DND-41 (cell line): ENCODE measurements at regions not wholly inside any gene's neighbourhood (a gene's known extent, or its start where the extent isn't known, plus 50 kb on each side); places are given as distances from the start of the nearest gene placed in this dataset.

ENCODE experiments used
- CTCF ChIP-seq: IDR thresholded peaks from 2 replicates; pipeline ENCODE4 v1.5.1; 2012; ENCODE audit warnings: borderline replicate concordance, low read length, moderate library complexity, mild to moderate bottlenecking; ENCODE audit not compliant: poor library complexity, severe bottlenecking; ENCODE audit errors: extremely low read depth
- EZH2 ChIP-seq: IDR thresholded peaks from 3 replicates; pipeline ENCODE4 v1.6.1; 2012; ENCODE audit warnings: borderline replicate concordance, low read depth, mild to moderate bottlenecking, moderate library complexity, low read length, inconsistent platforms; ENCODE audit not compliant: severe bottlenecking

- TF ChIP-seq CTCF (no peak), EZH2 (no peak)
Measured at GRCh38 chr3:177603148-177603603, 405.9 kb upstream of the TBL1XR1 start.
